NOMO-1 treated with DMSO at 0.1 percent for 48 hours (cell line): ENCODE measurements at regions not wholly inside any gene's neighbourhood (a gene's known extent, or its start where the extent isn't known, plus 50 kb on each side); places are given as distances from the start of the nearest gene placed in this dataset.

Source experiments
- DNase-seq: peaks from one replicate; lab custom pipeline; 2025; ENCODE audit not compliant: unreplicated experiment; lab: John Stamatoyannopoulos, UW

GRCh38 chr2:30368258-30368657 is 78.8 kb upstream of the LCLAT1 start:
- DNase-seq: no peak

- no peak for DNase-seq
These were observed 75.9 kb upstream of the LCLAT1 start for GRCh38 chr2:30371028-30371689.

- DNase-seq: no peak
These were observed 75.2 kb upstream of the LCLAT1 start for GRCh38 chr2:30371772-30372373.

GRCh38 chr2:30372826-30373225 is 74.2 kb upstream of the LCLAT1 start:
- no peak for DNase-seq

- DNase-seq: no peak
These were observed 73.2 kb upstream of the LCLAT1 start for GRCh38 chr2:30373881-30374302.

- no peak for DNase-seq
These were observed 72.7 kb upstream of the LCLAT1 start for GRCh38 chr2:30374380-30374779.

- DNase-seq: no peak
These were observed 71.1 kb upstream of the LCLAT1 start for GRCh38 chr2:30375915-30376314.

- no peak for DNase-seq
These were observed 67.6 kb upstream of the LCLAT1 start for GRCh38 chr2:30379481-30379880.

- DNase-seq: no peak
These were observed 66.2 kb upstream of the LCLAT1 start for GRCh38 chr2:30380824-30381223.

- DNase-seq: no peak
These were observed 64.8 kb upstream of the LCLAT1 start for GRCh38 chr2:30382162-30382783.

- no peak for DNase-seq
These were observed 64.1 kb upstream of the LCLAT1 start for GRCh38 chr2:30382995-30383394.

- no peak for DNase-seq
These were observed 61.7 kb upstream of the LCLAT1 start for GRCh38 chr2:30385327-30385726.

- DNase-seq: no peak
These were observed 54.9 kb upstream of the LCLAT1 start for GRCh38 chr2:30392097-30392496.

GRCh38 chr2:30393510-30393909 is 53.5 kb upstream of the LCLAT1 start:
- DNase-seq: no peak

- no peak for DNase-seq
These were observed 53.0 kb upstream of the LCLAT1 start for GRCh38 chr2:30394096-30394495.

GRCh38 chr2:30396436-30397232 is 50.4 kb upstream of the LCLAT1 start:
- no peak for DNase-seq
